Caco-2 (cell line): ENCODE measurements at regions not wholly inside any gene's neighbourhood (a gene's known extent, or its start where the extent isn't known, plus 50 kb on each side); places are given as distances from the start of the nearest gene placed in this dataset.

ENCODE experiments used
- BruUV-seq: library from RNA; stranded (reverse); fragments of 400-500 nt; replicated peaks from 2 replicates; lab custom pipeline; 2021; lab: Mats Ljungman, UMichigan
- CTCF ChIA-PET: fragments of 300-600 bp; sonication (Branson Sonifier 250); formaldehyde crosslinking; loops from one replicate; lab custom pipeline; 2022; ENCODE audit warnings: antibody characterized with exemption; lab: Charles Lee
- POLR2A ChIA-PET: fragments of 300-600 bp; sonication (Branson Sonifier 250); formaldehyde crosslinking; loops from one replicate; lab custom pipeline; 2022; ENCODE audit warnings: antibody characterized with exemption; lab: Charles Lee
- DNase-seq, 2 experiments: peaks; one replicate each; pipeline versions ENCODE4 v3.0.0 to v3.0.0-alpha.2; 2020 to 2022
- H3K27me3 ChIP-seq: replicated peaks from 2 replicates; pipeline ENCODE4 v1.6.0; 2011; ENCODE audit warnings: low read length; ENCODE audit not compliant: control insufficient read depth, insufficient read depth
- H3K36me3 ChIP-seq: 2 replicates; pipeline ENCODE4 v1.5.1; 2011; ENCODE audit warnings: low read length; ENCODE audit not compliant: control insufficient read depth, insufficient read depth
- H3K4me1 ChIP-seq: fragments of 250-450 bp; sonication (Bioruptor Pico); 2 replicates; pipeline ENCODE4 v1.5.1; 2020; ENCODE audit warnings: mild to moderate bottlenecking
- H3K4me3 ChIP-seq: 2 replicates; pipeline ENCODE4 v1.5.1; 2011; ENCODE audit warnings: low read depth, mild to moderate bottlenecking, control low read depth, low read length
- H3K9me3 ChIP-seq: fragments of 250-450 bp; sonication (Bioruptor Pico); 2 replicates; pipeline ENCODE4 v1.5.1; 2020; ENCODE audit warnings: mild to moderate bottlenecking, moderate library complexity
- H3K27ac Mint-ChIP-seq: one replicate; pipeline ENCODE4 v1.8.0; 2022; ENCODE audit warnings: mixed read lengths; ENCODE audit not compliant: unreplicated experiment
- H3K27me3 Mint-ChIP-seq: one replicate; pipeline ENCODE4 v1.8.0; 2022; ENCODE audit warnings: mixed read lengths; ENCODE audit not compliant: insufficient read depth, unreplicated experiment
- H3K36me3 Mint-ChIP-seq: one replicate; pipeline ENCODE4 v1.8.0; 2022; ENCODE audit warnings: mild to moderate bottlenecking, mixed read lengths; ENCODE audit not compliant: insufficient read depth, unreplicated experiment
- H3K4me1 Mint-ChIP-seq: one replicate; pipeline ENCODE4 v1.8.0; 2022; ENCODE audit warnings: low read depth, mixed read lengths; ENCODE audit not compliant: unreplicated experiment
- H3K4me3 Mint-ChIP-seq: one replicate; pipeline ENCODE4 v1.8.0; 2022; ENCODE audit warnings: mild to moderate bottlenecking, moderate library complexity, mixed read lengths; ENCODE audit not compliant: unreplicated experiment
- H3K9me3 Mint-ChIP-seq: one replicate; pipeline ENCODE4 v1.8.0; 2022; ENCODE audit warnings: mixed read lengths; ENCODE audit not compliant: unreplicated experiment
- CTCF ChIP-seq, 2 experiments: fragments of 200-600 bp in 1 of 2; IDR thresholded peaks; 1 replicate in 1 of 2; 2 replicates in 1 of 2; pipeline versions ENCODE4 v1.5.1 to v1.8.0; 2011 to 2022; ENCODE audit warnings: antibody characterized with exemption in 1 of 2, control low read depth in 1 of 2, inconsistent platforms in 1 of 2, low read depth in 1 of 2, low read length in 1 of 2, mild to moderate bottlenecking in 1 of 2, moderate library complexity in 1 of 2; ENCODE audit not compliant: insufficient read depth in 1 of 2, severe bottlenecking in 1 of 2, unreplicated experiment in 1 of 2
- intact Hi-C: fragments of 100-400 bp; cut with micrococcal nuclease; formaldehyde crosslinking; loops from one replicate; pipeline ENCODE4 v1.10.0; 2022; ENCODE audit not compliant: unreplicated experiment

GRCh38 chr2:149703281-149703680 lies 115.7 kb upstream of the MMADHC start:
- no peaks in the 10 kb centered on the region for H3K27me3 Mint-ChIP-seq
- ChIA-PET CTCF (no interaction called here), POLR2A (no interaction called here)
- Histone ChIP-seq H3K4me1 (no peaks in the 10 kb centered on the region), H3K9me3 (no peaks in the 10 kb centered on the region), H3K27me3 (no peaks in the 10 kb centered on the region), H3K36me3 (no peaks in the 10 kb centered on the region), H3K4me3 (no peak overlapping the region)
- no peak overlapping the region for H3K27ac Mint-ChIP-seq
- no peaks in the 10 kb centered on the region for H3K36me3 Mint-ChIP-seq
- H3K4me1 Mint-ChIP-seq: no peaks in the 10 kb centered on the region
- H3K4me3 Mint-ChIP-seq: no peak overlapping the region
- BruUV-seq: no TSS peak
- no peaks in the 10 kb centered on the region for H3K9me3 Mint-ChIP-seq
- DNase-seq: no peak
- TF ChIP-seq CTCF (IDR thresholded peaks at IDR 0.05; ENCODE audit: insufficient read depth in 1 of 2, low read depth in 1 of 2, low read length in 1 of 2, severe bottlenecking in 1 of 2, unreplicated experiment in 1 of 2): no peak
- intact Hi-C loops: no loop called here

- no peaks in the 10 kb centered on the region for H3K4me1 ChIP-seq
- Mint-ChIP-seq H3K4me1 (no peaks in the 10 kb centered on the region), H3K27me3 (no peaks in the 10 kb centered on the region), H3K9me3 (no peaks in the 10 kb centered on the region), H3K4me3 (no peak overlapping the region), H3K27ac (no peak overlapping the region), H3K36me3 (no peaks in the 10 kb centered on the region)
- ChIA-PET POLR2A (no interaction called here), CTCF (no interaction called here)
- H3K4me3 ChIP-seq: no peak overlapping the region
- intact Hi-C loops: no loop called here
- no peaks in the 10 kb centered on the region for H3K9me3 ChIP-seq
- no TSS peak for BruUV-seq
- no peak for TF ChIP-seq CTCF (IDR thresholded peaks at IDR 0.05; ENCODE audit: insufficient read depth in 1 of 2, low read depth in 1 of 2, low read length in 1 of 2, severe bottlenecking in 1 of 2, unreplicated experiment in 1 of 2)
- H3K27me3 ChIP-seq: no peaks in the 10 kb centered on the region
- DNase-seq: no peak
- H3K36me3 ChIP-seq: no peaks in the 10 kb centered on the region
These were observed 115.0 kb upstream of the MMADHC start for GRCh38 chr2:149702571-149702970.

GRCh38 chr2:149701241-149701640 lies 113.7 kb upstream of the MMADHC start:
- no peaks in the 10 kb centered on the region for H3K27me3 ChIP-seq
- Mint-ChIP-seq H3K4me1 (no peaks in the 10 kb centered on the region), H3K27me3 (no peaks in the 10 kb centered on the region), H3K9me3 (no peaks in the 10 kb centered on the region), H3K4me3 (no peak overlapping the region), H3K27ac (no peak overlapping the region), H3K36me3 (no peaks in the 10 kb centered on the region)
- CTCF ChIA-PET: no interaction called here
- H3K4me3 ChIP-seq: no peak overlapping the region
- H3K36me3 ChIP-seq: no peaks in the 10 kb centered on the region
- POLR2A ChIA-PET: no interaction called here
- no peaks in the 10 kb centered on the region for H3K4me1 ChIP-seq
- H3K9me3 ChIP-seq: no peaks in the 10 kb centered on the region
- BruUV-seq: no TSS peak
- no peak for DNase-seq
- no peak for TF ChIP-seq CTCF (IDR thresholded peaks at IDR 0.05; ENCODE audit: insufficient read depth in 1 of 2, low read depth in 1 of 2, low read length in 1 of 2, severe bottlenecking in 1 of 2, unreplicated experiment in 1 of 2)
- intact Hi-C loops: no loop called here
